CD4-positive, alpha-beta T cell treated with Interleukin-12 subunit alpha and Interleukin-12 subunit beta, for 1 hour (primary cell): ENCODE measurements at regions not wholly inside any gene's neighbourhood (a gene's known extent, or its start where the extent isn't known, plus 50 kb on each side); places are given as distances from the start of the nearest gene placed in this dataset.

Experiments
- DNase-seq: peaks from one replicate; pipeline ENCODE4 v3.0.0-alpha.2; 2020

DNA sequence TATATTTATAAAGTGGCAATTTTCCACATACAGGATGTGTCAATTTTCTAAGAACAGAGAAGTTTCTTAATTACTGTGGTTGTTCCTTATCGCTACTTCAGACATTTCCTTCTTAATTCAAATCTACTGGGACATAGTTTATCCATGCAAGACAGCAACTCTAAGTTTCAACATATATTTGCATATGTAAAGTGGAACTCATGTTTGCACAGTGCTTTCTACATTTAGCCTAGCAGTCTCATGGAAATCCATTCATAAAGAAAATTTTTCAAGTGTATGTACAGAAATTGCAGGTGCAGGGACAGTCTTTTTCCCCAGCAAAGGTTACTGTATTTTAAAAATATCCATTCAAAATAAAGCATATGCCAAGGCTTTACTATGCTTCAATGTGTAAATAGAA lies 956.7 kb upstream of the SEL1L start:
- DNase-seq = no peak

- no peak for DNase-seq
These were observed 958.5 kb upstream of the SEL1L start for GRCh38 chr14:82492157-82492556.

DNA sequence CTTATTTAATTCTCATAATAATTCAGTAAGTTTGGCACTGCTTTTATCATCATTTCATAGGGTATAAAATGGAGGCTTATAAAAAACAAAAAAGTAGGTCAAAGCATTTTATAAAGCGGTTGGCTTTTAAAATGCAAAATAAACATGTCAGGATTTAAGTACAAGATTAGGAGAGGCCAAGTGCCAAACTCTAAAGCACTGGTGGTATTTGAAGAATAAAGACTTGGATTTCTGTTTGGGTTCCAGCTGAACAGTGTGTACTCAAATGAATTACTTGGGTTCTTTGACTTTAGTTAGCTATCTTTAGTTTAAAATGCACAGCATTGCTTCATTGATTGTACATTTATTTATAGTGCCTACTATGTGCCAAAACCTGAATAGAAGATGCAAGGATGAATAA lies 966.6 kb upstream of the SEL1L start:
- no peak for DNase-seq

GRCh38 chr14:82501554-82501953 lies 967.9 kb upstream of the SEL1L start:
- DNase-seq = no peak

GRCh38 chr14:82502043-82502442 lies 968.4 kb upstream of the SEL1L start:
- DNase-seq = no peak

- no peak for DNase-seq
These were observed 971.2 kb upstream of the SEL1L start for GRCh38 chr14:82504894-82505293.

DNA sequence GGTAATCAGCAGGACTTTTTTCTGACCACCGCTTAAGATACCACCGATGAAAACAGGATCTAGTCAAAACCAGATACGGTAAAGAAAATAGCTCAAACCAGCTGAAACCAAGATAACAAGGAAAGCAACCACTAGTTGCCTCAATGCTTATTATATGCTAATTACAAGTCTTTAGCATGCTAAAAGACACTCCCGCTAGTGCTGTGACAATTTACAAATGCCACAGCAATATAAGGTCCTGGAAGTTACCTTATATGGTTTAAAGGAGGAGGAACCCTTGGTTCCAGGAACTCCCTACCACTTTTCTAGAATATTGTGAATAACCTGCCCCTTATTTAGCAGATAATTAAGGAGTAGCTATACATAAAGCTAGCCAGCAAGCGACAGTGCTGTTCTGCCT lies 976.4 kb upstream of the SEL1L start:
- no peak for DNase-seq

- no peak for DNase-seq
These were observed 977.7 kb upstream of the SEL1L start for GRCh38 chr14:82511399-82511798.

DNA sequence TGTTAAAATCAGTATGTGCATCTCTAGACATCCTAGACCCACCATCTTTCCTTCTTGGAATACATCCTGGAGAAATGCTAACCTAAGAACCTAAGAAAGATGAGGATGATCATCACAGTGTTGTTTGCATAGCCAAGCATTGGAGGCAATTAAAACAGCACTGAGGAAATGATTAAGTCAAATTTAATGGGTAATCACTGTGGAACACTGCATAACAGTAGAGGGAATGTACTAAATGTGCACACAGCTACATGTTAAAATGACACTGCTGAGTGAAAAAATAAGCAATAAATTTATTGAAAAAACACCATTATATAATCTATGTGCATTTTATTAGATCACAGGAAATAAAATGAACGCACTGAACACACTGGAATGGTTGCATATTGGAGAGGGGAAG lies 987.1 kb upstream of the SEL1L start:
- DNase-seq = no peak

DNA sequence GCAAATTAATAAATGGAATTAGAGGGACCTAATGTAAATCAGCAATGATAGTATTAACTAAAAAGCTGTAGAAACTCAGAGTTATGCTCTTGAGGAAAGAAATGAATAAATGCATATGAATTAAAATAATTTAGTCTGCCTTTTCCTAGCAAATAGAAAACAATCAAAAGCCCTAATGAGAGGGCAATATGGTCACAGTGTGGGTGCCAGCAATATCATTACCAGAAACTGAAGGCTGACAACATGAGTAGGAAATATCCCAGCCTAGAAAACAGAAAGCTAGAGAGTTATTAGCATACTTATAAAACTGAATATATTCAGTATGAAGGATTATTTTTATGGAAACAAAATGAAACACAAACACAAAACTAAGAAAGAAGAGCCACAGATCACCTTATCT lies 987.5 kb upstream of the SEL1L start:
- no peak for DNase-seq

DNA sequence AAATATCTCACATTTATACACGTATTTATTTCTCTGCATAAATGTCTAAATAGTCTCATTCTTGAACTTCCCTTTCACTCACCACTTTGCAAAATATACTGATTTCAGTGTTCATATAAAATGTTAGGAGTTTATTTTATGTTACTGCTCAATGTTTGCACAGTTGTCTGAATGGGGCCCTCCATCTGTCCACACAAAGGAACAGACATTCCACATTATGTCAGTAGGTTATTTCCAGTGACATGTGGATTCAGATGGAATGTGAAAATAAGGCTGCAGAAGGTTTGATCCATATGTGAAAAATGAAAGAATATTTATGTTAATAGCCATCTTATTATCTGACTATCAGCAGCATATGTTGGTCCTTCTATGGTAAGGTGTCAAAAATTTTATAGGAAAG lies 994.4 kb upstream of the SEL1L start:
- DNase-seq = no peak

DNA sequence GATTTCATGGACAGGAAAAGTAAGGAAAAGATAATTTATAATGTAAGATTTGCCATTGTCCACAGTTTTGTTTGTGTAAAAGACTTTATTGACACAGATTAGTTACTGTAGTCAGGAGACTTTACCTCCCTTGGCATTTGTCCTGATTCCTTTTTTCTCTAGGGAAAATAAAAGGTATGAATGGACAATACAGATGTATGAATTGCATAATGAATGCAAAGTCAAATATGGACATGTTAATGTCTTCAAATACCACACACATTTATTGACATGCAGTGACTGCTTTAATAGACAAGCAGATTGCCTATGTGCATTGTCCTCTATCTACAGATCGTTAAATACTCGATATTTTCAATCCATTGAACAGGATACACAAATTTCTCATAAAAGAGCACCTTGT lies 999.7 kb upstream of the SEL1L start:
- no peak for DNase-seq

DNA sequence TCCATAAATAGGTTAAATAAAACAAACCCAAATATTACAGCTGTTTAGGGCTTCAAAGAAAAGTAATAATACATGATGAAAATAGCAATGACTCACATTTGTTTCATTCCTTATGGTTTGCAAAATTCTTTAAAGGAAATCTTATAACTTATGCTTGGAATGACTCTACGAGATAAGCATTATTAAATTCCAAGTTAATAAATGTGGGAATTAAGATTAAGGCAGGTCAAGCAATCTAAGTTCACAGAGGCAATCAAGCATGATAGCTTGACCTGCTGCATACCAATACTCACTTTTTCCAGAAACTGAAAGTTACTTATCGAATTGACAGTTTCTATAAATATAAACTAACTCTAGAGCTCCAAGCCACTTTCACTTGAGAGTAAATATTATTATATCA lies 1002.9 kb upstream of the SEL1L start:
- no peak for DNase-seq

DNA sequence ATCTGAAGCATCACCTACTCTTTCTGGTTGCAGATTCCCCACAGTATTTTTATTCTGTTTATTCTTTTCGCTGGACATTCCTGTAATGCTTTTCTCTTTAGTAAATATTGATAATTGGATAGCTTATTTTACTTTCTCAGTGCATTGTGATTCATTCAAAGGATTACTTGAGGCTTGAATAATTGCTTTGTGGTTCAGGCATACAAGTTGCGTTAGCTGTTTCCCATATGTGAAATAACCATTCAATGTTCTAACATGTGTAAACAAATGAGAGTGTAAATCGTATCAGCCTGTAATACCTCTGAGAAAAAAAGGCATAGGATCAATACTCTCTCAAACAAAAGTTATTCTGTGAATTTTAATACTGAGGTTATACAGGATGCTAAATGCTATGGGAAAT lies 1004.2 kb upstream of the SEL1L start:
- no peak for DNase-seq

GRCh38 chr14:82546401-82546800 lies 1012.7 kb upstream of the SEL1L start:
- DNase-seq = no peak

DNA sequence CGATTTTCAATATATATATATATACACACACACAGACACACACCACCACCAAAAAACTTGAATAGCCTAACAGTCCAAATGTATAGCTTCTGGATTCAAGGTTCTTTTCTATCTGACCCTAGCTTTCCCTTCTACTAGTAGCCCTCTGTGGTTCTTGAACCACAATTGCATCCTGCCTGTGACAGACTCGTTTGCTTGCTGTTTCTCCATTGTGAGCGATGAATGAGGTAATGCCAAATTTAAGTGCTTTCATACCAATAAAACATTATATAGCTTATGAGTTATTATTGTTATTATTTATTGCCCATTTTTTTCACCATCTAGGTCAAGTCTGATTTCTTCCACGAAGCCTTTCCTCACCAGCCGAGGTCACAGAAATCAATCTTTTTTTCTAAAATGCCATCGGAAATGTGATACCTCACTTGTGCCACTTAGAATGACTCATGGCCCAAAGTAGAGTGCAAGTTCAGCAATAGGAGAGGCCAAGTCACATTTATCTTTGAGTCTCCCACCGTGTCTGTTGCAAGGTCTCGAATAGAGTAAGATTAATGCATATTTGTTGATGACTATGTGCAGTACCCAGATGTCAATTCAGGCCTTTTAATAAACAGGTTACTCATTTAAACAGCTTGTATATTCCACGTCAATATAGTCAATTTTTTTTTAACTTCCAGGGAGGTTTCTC lies 1015.8 kb upstream of the SEL1L start:
- DNase-seq = no peak

DNA sequence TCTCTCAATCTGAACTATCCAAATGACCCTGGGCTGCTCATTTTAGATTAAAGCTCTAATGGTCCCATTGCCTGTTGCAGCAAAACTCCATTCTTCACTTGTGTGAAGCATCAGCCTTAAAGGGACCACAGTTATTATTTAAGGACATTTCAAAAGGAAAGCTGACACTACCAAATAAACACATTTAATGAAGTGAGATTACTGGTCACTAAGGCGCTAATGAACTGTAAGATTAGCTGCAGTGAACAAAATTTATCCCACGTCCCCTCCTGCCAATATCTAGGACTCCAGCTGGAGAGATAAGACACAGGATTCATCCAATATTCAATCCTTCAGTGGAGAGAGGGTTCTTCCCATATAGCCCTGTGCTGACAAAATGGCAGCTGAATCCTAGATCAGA lies 1029.2 kb upstream of the SEL1L start:
- no peak for DNase-seq

DNA sequence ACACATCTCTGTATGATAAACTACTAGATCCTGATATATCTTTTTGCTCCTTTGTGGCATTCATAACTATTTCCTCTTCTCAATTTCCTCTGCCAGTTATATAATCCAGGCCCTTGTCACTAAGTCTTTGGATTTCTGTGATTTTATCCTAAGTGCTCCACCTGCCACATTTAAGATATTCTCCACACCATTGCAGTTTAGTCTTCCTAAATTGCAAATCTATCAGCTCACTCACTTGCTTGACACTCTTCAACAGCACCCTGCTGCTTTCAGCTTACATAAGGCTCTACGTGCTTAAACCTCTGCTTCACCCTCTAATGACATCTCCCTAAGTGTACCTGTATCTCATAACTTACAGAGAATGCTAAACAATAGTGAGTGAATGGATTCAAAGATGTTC lies 1032.2 kb upstream of the SEL1L start:
- no peak for DNase-seq

DNA sequence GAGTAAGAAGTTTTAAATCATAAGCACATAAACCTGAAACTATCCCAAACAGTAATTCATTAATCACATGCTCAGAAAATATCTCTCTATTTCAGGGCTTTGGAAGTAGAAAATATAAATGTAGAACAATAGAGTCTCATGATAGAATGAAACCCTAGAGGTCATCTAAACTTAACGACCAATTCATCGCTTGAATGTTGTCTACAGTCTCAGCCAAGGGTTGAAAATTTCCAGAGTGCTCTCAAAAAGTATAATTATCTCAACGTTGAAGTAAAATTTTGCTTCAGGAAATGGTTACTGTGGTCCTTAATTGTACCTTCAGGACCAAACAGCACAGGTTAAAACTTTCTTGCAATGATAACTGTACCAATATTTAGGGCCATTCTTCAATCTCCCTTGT lies 1053.6 kb upstream of the SEL1L start:
- DNase-seq = no peak

- DNase-seq = no peak
These were observed 1061.8 kb upstream of the SEL1L start for GRCh38 chr14:82595466-82595865.

- no peak for DNase-seq
These were observed 1069.1 kb upstream of the SEL1L start for GRCh38 chr14:82602794-82603193.

DNA sequence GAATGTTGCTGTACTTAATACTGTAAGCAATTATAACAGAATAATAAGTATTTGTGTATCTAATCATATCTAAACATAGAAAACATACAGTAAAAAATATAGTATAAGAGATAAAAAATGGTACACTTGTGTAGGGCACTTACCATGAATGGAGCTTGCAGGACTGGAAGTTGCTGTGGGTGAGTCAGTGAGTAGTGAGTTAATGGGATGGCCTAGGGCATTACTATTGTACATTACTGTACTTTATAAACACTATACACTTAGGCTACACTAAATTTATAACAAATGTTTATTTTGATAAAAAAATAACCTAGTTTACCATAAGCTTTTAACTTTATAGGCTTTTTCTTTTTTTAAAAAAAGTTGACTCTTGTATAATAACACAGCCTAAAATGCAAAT lies 1071.2 kb upstream of the SEL1L start:
- DNase-seq = no peak

DNA sequence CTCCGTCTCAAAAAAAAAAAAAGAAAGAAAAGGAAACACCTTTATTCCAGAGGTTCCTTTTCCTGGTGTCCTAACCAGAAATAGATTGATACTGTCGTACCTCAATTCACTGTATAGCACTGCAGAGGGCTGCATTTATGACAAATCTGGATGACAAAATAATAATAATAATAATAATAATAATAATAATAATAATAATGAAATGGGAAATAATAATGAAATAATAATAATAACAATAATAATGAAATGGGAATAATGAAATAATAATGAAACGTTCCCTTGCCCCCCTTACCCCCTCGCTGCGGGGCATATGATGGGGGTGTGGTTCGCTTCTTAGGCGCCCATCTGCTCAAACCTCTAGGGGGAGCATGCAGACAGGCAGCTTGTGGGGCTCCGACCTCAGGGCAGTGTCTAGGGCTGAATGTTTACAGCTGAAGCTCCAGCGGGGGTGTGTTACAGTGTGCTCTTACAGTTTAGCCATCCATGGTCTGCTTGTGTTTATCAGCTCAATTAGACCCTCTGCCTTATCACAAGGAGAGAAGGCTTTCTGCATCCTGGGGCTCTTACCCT lies 1088.3 kb upstream of the SEL1L start:
- DNase-seq = no peak

DNA sequence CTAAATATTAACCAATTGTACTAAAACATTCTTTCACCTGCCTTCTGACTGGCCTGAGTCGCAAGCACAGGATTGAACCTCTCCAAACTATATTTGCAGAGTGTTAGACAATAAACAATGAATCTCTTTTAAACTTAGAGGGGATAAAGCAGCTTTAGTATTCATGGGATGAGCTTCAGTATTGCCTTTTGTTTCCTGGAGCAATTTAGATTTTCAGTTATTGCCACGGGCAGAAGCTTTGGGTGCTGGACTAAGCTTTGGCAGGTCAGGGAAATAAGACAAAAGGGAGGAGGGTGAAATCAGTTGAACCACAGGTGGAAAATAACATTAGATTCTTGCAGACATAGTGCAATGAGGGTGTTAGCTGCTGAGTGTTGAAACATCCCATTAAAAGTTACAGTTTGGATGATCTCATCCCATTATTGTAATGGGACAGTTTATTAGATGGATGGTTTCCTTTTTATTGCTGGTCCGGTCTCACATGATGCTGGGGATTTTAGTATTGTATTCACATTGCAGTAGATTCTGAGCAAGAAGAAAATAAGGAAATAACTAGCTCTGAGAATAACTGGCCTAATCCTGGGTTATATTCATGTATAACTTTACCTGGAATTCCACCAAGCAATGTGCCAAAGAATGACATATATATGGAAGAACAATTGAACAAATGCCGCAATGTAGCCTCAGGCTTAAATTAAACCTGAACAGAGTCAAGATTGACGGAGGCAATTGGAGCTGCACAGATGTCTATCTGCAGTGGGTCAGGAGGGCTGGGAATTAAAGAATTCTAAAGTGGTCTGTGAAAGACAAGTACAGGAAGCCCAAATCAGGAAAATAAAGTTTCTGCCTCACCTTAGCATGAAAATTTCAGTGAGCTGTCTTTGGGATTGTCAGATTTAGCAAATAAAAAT lies 1092.8 kb upstream of the SEL1L start:
- no peak for DNase-seq
